ENCODE measurements at regions not wholly inside any gene's neighbourhood (a gene's known extent, or its start where the extent isn't known, plus 50 kb on each side); places are given as distances from the start of the nearest gene placed in this dataset.

GRCh38 chr1:108053270-108054013 lies 88.5 kb upstream of the VAV3 start:
- no peak overlapping the region for H3K27ac ChIP-seq

GRCh38 chr1:108051631-108052377 lies 86.8 kb upstream of the VAV3 start:
- peaks cover 14 to 28% of the 10 kb centered on the region in 2 donors for H3K4me1 ChIP-seq
- no peak for DNase-seq

More at GRCh38 chr1:108053270-108054013, 88.5 kb upstream of the VAV3 start:
- Histone ChIP-seq H3K4me3 (no peak overlapping the region), H3K27me3 (peaks cover 0 to 3% (median 3%) of the 10 kb centered on the region in 3 donors), H3K4me1 (peaks cover 14 to 28% of the 10 kb centered on the region in 2 donors), H3K9me3 (no peaks in the 10 kb centered on the region), H3K36me3 (no peaks in the 10 kb centered on the region)
- intact Hi-C loops (cut with DNase I; ENCODE audit: low total_unique reads), result loop anchor here (5.0 kb wide), 2 partner anchors 101 to 266 kb away; no protein-coding TSS in a partner anchor
- DNase-seq (peak in 1 of 2 donors; percentile 11), ATAC-seq (peak in 1 of 2 donors; percentile 13)
- TF ChIP-seq CTCF (IDR thresholded peaks at IDR 0.05 in 4 of 5, conservative IDR thresholded peaks at IDR 0.05 in 1 of 5), result no peak
- TF ChIP-seq POLR2A (IDR thresholded peaks at IDR 0.05), result no peak
- in situ Hi-C loops (cut with MboI; ENCODE audit: low sequenced_read_pairs in 4 of 4), result no loop called here

GRCh38 chr1:108050911-108051629 lies 86.1 kb upstream of the VAV3 start:
- in situ Hi-C loops (cut with MboI; ENCODE audit: low sequenced_read_pairs in 4 of 4) (no loop called here), intact Hi-C loops (cut with DNase I; ENCODE audit: low total_unique reads) (loop anchor here (5.0 kb wide), 2 partner anchors 99 to 264 kb away; no protein-coding TSS in a partner anchor)
- no peaks in the 10 kb centered on the region for H3K9me3 ChIP-seq
- DNase-seq (no peak), ATAC-seq (peak in 1 of 2 donors; percentile 22)
- H3K4me3 ChIP-seq, result no peak overlapping the region
- peaks cover 14 to 28% of the 10 kb centered on the region in 2 donors for H3K4me1 ChIP-seq
- TF ChIP-seq CTCF (IDR thresholded peaks at IDR 0.05 in 4 of 5, conservative IDR thresholded peaks at IDR 0.05 in 1 of 5) (no peak), POLR2A (IDR thresholded peaks at IDR 0.05) (no peak)
- peaks cover 0 to 3% (median 3%) of the 10 kb centered on the region in 3 donors for H3K27me3 ChIP-seq
- H3K36me3 ChIP-seq, result no peaks in the 10 kb centered on the region
- H3K27ac ChIP-seq, result peak overlapping the region in 1 of 4 donors; percentile 34

More at GRCh38 chr1:108051631-108052377, 86.8 kb upstream of the VAV3 start:
- no peaks in the 10 kb centered on the region for H3K9me3 ChIP-seq
- H3K36me3 ChIP-seq, result no peaks in the 10 kb centered on the region
- H3K27me3 ChIP-seq, result peaks cover 0 to 3% (median 3%) of the 10 kb centered on the region in 3 donors
- TF ChIP-seq POLR2A (IDR thresholded peaks at IDR 0.05) (no peak), CTCF (IDR thresholded peaks at IDR 0.05 in 4 of 5, conservative IDR thresholded peaks at IDR 0.05 in 1 of 5) (no peak)
- intact Hi-C loops (cut with DNase I; ENCODE audit: low total_unique reads) (loop anchor here (5.0 kb wide), 2 partner anchors 100 to 265 kb away; no protein-coding TSS in a partner anchor), in situ Hi-C loops (cut with MboI; ENCODE audit: low sequenced_read_pairs in 4 of 4) (no loop called here)
- H3K4me3 ChIP-seq, result no peak overlapping the region
- no peak for ATAC-seq
- no peak overlapping the region for H3K27ac ChIP-seq

GRCh38 chr1:108050158-108050557 lies 85.2 kb upstream of the VAV3 start:
- Histone ChIP-seq H3K4me1 (peaks cover 14 to 28% of the 10 kb centered on the region in 2 donors), H3K27ac (peak overlapping the region in 2 of 4 donors; percentile 9 to 34), H3K4me3 (no peak overlapping the region), H3K36me3 (no peaks in the 10 kb centered on the region), H3K27me3 (peaks cover 0 to 3% (median 3%) of the 10 kb centered on the region in 3 donors), H3K9me3 (no peaks in the 10 kb centered on the region)
- intact Hi-C loops (cut with DNase I; ENCODE audit: low total_unique reads) (loop anchor here (5.0 kb wide), 2 partner anchors 98 to 263 kb away; no protein-coding TSS in a partner anchor), in situ Hi-C loops (cut with MboI; ENCODE audit: low sequenced_read_pairs in 4 of 4) (no loop called here)
- DNase-seq, result peak; percentile 28
- TF ChIP-seq POLR2A (IDR thresholded peaks at IDR 0.05), result no peak
- no peak for TF ChIP-seq CTCF (IDR thresholded peaks at IDR 0.05 in 4 of 5, conservative IDR thresholded peaks at IDR 0.05 in 1 of 5)
- peak; percentile 35 to 53 for ATAC-seq
